Adrenal gland (tissue), 5 donors: ENCODE measurements at regions not wholly inside any gene's neighbourhood (a gene's known extent, or its start where the extent isn't known, plus 50 kb on each side); places are given as distances from the start of the nearest gene placed in this dataset.

ENCODE experiments used
- POLR2A ChIP-seq, 2 donors: fragments of 450-650 bp; IDR thresholded peaks; one replicate each; pipeline ENCODE4 v1.6.1; 2017; ENCODE audit warnings: antibody characterized with exemption in 2 of 2, mild to moderate bottlenecking in 2 of 2, moderate library complexity in 1 of 2
- TF ChIP-seq, protein P1 (sequence below), 6 experiments: fragments of 450-650 bp in 4 of 6; fragments of 200-600 bp in 2 of 6; sonication (generic) in 1 of 6; IDR thresholded peaks; 1 replicate in 5 of 6; 2 replicates in 1 of 6; pipeline versions ENCODE4 v1.5.1 to v1.8.0; 2016 to 2021; ENCODE audit warnings: antibody characterized with exemption in 6 of 6, mild to moderate bottlenecking in 2 of 6, moderate library complexity in 1 of 6
- donor health status: DM: no; HTN: no; CAD: no.

DNA sequence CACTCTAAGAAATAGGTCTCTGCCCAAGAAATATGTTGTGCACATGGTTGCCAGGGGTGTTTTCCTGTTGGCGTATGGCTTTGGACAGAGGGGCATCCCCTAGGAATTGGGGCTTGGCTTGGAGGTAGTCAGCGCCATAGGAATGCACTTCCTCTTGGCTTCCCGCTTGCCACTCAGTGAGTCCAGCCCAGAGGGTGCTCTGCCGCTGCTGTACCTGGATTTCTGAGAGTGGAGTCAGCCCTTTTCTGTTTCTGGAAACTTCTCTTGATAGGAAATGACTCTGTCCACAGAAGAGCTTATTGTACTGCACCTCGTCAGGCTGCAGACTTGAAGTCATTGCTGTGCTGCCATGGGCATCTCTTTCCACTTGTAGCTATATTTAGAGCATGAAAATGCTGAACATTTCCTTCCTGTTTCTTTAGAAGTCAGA, 116.7 kb upstream of the MGAT5 start:
- TF ChIP-seq, protein P1, sequence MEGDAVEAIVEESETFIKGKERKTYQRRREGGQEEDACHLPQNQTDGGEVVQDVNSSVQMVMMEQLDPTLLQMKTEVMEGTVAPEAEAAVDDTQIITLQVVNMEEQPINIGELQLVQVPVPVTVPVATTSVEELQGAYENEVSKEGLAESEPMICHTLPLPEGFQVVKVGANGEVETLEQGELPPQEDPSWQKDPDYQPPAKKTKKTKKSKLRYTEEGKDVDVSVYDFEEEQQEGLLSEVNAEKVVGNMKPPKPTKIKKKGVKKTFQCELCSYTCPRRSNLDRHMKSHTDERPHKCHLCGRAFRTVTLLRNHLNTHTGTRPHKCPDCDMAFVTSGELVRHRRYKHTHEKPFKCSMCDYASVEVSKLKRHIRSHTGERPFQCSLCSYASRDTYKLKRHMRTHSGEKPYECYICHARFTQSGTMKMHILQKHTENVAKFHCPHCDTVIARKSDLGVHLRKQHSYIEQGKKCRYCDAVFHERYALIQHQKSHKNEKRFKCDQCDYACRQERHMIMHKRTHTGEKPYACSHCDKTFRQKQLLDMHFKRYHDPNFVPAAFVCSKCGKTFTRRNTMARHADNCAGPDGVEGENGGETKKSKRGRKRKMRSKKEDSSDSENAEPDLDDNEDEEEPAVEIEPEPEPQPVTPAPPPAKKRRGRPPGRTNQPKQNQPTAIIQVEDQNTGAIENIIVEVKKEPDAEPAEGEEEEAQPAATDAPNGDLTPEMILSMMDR (IDR thresholded peaks at IDR 0.05): no peak
- TF ChIP-seq POLR2A (IDR thresholded peaks at IDR 0.05): peak in 1 of 2 donors; percentile 31
